Panc1 (cell line): ENCODE measurements at regions not wholly inside any gene's neighbourhood (a gene's known extent, or its start where the extent isn't known, plus 50 kb on each side); places are given as distances from the start of the nearest gene placed in this dataset.

Source experiments
- ATAC-seq: fragments of 200-7000 bp; cut with Tn5 transposase; 2 replicates; pipeline ENCODE4 v1.9.1; 2020; ENCODE audit warnings: mild to moderate bottlenecking, moderate library complexity
- BruUV-seq: library from RNA; stranded (reverse); fragments of 400-500 nt; replicated peaks from 2 replicates; lab custom pipeline; 2021; lab: Mats Ljungman, UMichigan
- CTCF ChIA-PET: fragments of 300-600 bp; sonication (Branson Sonifier 250); formaldehyde crosslinking; loops from one replicate; lab custom pipeline; 2022; ENCODE audit warnings: antibody characterized with exemption; lab: Charles Lee
- POLR2A ChIA-PET: fragments of 300-600 bp; sonication (Branson Sonifier 250); formaldehyde crosslinking; loops from one replicate; lab custom pipeline; 2022; ENCODE audit warnings: antibody characterized with exemption; lab: Charles Lee
- DNase-seq: peaks from one replicate; pipeline ENCODE4 v3.0.0-alpha.2; 2010; ENCODE audit warnings: low read depth, low spot score
- H3K27ac ChIP-seq: 2 replicates; pipeline ENCODE4 v1.5.1; 2011; ENCODE audit warnings: mild to moderate bottlenecking, low read length, inconsistent platforms
- H3K27me3 ChIP-seq: fragments of 200-500 bp; sonication (Bioruptor generic); 2 replicates; pipeline ENCODE4 v1.6.0; 2014; ENCODE audit warnings: low read length, inconsistent platforms; ENCODE audit not compliant: control insufficient read depth, insufficient read depth
- H3K36me3 ChIP-seq: fragments of 200-500 bp; sonication (Bioruptor generic); 2 replicates; pipeline ENCODE4 v1.5.1; 2014; ENCODE audit warnings: inconsistent platforms, mild to moderate bottlenecking, low read length, moderate library complexity; ENCODE audit not compliant: control insufficient read depth, insufficient read depth
- H3K4me1 ChIP-seq: 2 replicates; pipeline ENCODE4 v1.5.1; 2011; ENCODE audit warnings: inconsistent platforms, mild to moderate bottlenecking, low read length, moderate library complexity; ENCODE audit not compliant: control insufficient read depth, insufficient read depth
- H3K4me3 ChIP-seq, 2 experiments: 2 replicates each; pipeline ENCODE4 v1.5.1; 2011 to 2012; ENCODE audit warnings: low read depth in 2 of 2, low read length in 2 of 2, mild to moderate bottlenecking in 2 of 2, inconsistent platforms in 1 of 2, moderate library complexity in 1 of 2
- H3K9me3 ChIP-seq: fragments of 200-500 bp; sonication (Bioruptor generic); 2 replicates; pipeline ENCODE4 v1.5.1; 2014; ENCODE audit warnings: low read depth, mild to moderate bottlenecking, inconsistent platforms, low read length, moderate library complexity; ENCODE audit not compliant: control insufficient read depth, insufficient read depth
- CTCF ChIP-seq: fragments of 450-650 bp; IDR thresholded peaks from 2 replicates; pipeline ENCODE4 v1.5.1; 2017; ENCODE audit warnings: mild to moderate bottlenecking
- POLR2AphosphoS5 ChIP-seq: IDR thresholded peaks from 2 replicates; pipeline ENCODE4 v1.6.1; 2012; ENCODE audit warnings: mild to moderate bottlenecking, low read depth, low read length, moderate library complexity
- SIN3A ChIP-seq: IDR thresholded peaks from 2 replicates; pipeline ENCODE4 v1.6.1; 2012; ENCODE audit warnings: low read depth, mild to moderate bottlenecking, low read length, moderate library complexity, borderline replicate concordance; ENCODE audit not compliant: insufficient read depth
- TCF7L2 ChIP-seq: IDR thresholded peaks from 2 replicates; pipeline ENCODE4 v1.6.1; 2011; ENCODE audit warnings: mild to moderate bottlenecking, low read depth, low read length, inconsistent platforms
- in situ Hi-C: cut with HindIII; loops from 2 replicates; pipeline ENCODE4 v1.10.0; 2016; ENCODE audit warnings: low sequenced_read_pairs, low pct_unique_long_range_greater_than_20kb
- intact Hi-C: fragments of 100-400 bp; cut with micrococcal nuclease; formaldehyde crosslinking; loops from one replicate; pipeline ENCODE4 v1.10.0; 2022; ENCODE audit not compliant: unreplicated experiment
- TF ChIP-seq, protein P1 (sequence below), 2 experiments: IDR thresholded peaks; 2 replicates each; pipeline ENCODE4 v1.6.1; 2011 to 2012; ENCODE audit warnings: low read depth in 2 of 2, control low read depth in 1 of 2, low read length in 1 of 2, mild to moderate bottlenecking in 1 of 2, moderate library complexity in 1 of 2; ENCODE audit not compliant: insufficient read depth in 1 of 2

GRCh38 chr3:152745646-152746045 lies 89.3 kb upstream of the P2RY1 start:
- H3K9me3 ChIP-seq, result no peaks in the 10 kb centered on the region
- POLR2A ChIA-PET, result no interaction called here

GRCh38 chr3:152754303-152754702 lies 80.6 kb upstream of the P2RY1 start:
- CTCF ChIA-PET, result no interaction called here
- ATAC-seq (no peak), DNase-seq (no peak)
- no peak overlapping the region for H3K4me3 ChIP-seq
- H3K27me3 ChIP-seq, result no peaks in the 10 kb centered on the region
- POLR2A ChIA-PET, result no interaction called here
- H3K9me3 ChIP-seq, result no peaks in the 10 kb centered on the region
- no peaks in the 10 kb centered on the region for H3K36me3 ChIP-seq
- BruUV-seq, result no TSS peak
- TF ChIP-seq POLR2AphosphoS5, result no peak
- no peak for TF ChIP-seq TCF7L2
- TF ChIP-seq CTCF, result no peak
- TF ChIP-seq, protein P1, sequence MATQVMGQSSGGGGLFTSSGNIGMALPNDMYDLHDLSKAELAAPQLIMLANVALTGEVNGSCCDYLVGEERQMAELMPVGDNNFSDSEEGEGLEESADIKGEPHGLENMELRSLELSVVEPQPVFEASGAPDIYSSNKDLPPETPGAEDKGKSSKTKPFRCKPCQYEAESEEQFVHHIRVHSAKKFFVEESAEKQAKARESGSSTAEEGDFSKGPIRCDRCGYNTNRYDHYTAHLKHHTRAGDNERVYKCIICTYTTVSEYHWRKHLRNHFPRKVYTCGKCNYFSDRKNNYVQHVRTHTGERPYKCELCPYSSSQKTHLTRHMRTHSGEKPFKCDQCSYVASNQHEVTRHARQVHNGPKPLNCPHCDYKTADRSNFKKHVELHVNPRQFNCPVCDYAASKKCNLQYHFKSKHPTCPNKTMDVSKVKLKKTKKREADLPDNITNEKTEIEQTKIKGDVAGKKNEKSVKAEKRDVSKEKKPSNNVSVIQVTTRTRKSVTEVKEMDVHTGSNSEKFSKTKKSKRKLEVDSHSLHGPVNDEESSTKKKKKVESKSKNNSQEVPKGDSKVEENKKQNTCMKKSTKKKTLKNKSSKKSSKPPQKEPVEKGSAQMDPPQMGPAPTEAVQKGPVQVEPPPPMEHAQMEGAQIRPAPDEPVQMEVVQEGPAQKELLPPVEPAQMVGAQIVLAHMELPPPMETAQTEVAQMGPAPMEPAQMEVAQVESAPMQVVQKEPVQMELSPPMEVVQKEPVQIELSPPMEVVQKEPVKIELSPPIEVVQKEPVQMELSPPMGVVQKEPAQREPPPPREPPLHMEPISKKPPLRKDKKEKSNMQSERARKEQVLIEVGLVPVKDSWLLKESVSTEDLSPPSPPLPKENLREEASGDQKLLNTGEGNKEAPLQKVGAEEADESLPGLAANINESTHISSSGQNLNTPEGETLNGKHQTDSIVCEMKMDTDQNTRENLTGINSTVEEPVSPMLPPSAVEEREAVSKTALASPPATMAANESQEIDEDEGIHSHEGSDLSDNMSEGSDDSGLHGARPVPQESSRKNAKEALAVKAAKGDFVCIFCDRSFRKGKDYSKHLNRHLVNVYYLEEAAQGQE (IDR thresholded peaks at IDR 0.05; ENCODE audit: insufficient read depth in 1 of 2, low read depth in 2 of 2, low read length in 1 of 2), result no peak
- no peak for TF ChIP-seq SIN3A
- H3K4me1 ChIP-seq, result no peaks in the 10 kb centered on the region
- intact Hi-C loops (no loop called here), in situ Hi-C loops (no loop called here)
- H3K27ac ChIP-seq, result no peak overlapping the region

More at GRCh38 chr3:152745646-152746045, 89.3 kb upstream of the P2RY1 start:
- BruUV-seq, result no TSS peak
- no peak overlapping the region for H3K27ac ChIP-seq
- ATAC-seq (no peak), DNase-seq (no peak)
- H3K4me1 ChIP-seq, result no peaks in the 10 kb centered on the region
- H3K36me3 ChIP-seq, result no peaks in the 10 kb centered on the region
- CTCF ChIA-PET, result no interaction called here
- intact Hi-C loops (no loop called here), in situ Hi-C loops (no loop called here)
- TF ChIP-seq CTCF (no peak), TCF7L2 (no peak), SIN3A (no peak), POLR2AphosphoS5 (no peak)
- TF ChIP-seq, protein P1 (IDR thresholded peaks at IDR 0.05; ENCODE audit: insufficient read depth in 1 of 2, low read depth in 2 of 2, low read length in 1 of 2), result no peak
- no peaks in the 10 kb centered on the region for H3K27me3 ChIP-seq
- no peak overlapping the region for H3K4me3 ChIP-seq
